Esophagus squamous epithelium (tissue), 5 donors: ENCODE measurements at regions not wholly inside any gene's neighbourhood (a gene's known extent, or its start where the extent isn't known, plus 50 kb on each side); places are given as distances from the start of the nearest gene placed in this dataset.
"Not testable (repeated sequence)": the region's sequence is repeated elsewhere in the genome, so short reads cannot be mapped to it uniquely, and the experiment has no call there.

ENCODE experiments used
- DNase-seq: peaks from one replicate; lab custom pipeline; 2025; lab: John Stamatoyannopoulos, UW
- H3K27ac ChIP-seq, 4 donors: fragments of 200-600 bp; sonication (generic); one replicate each; pipeline ENCODE4 v1.5.1; 2016 to 2019; ENCODE audit warnings: mild to moderate bottlenecking in 1 of 4
- H3K27me3 ChIP-seq, 4 donors: fragments of 200-600 bp; sonication (generic); 1 replicate in 3 of 4; 2 replicates in 1 of 4; pipeline versions ENCODE4 v1.5.1 to v1.6.0; 2017 to 2021; ENCODE audit warnings: antibody characterized with exemption in 1 of 4
- H3K36me3 ChIP-seq, 3 donors: fragments of 200-600 bp; sonication (generic); one replicate each; pipeline ENCODE4 v1.5.1; 2016 to 2019
- H3K4me1 ChIP-seq, 3 donors: fragments of 200-600 bp; sonication (generic); one replicate each; pipeline ENCODE4 v1.5.1; 2017 to 2019
- H3K4me3 ChIP-seq, 4 donors: fragments of 200-600 bp; sonication (generic); 1 replicate in 3 of 4; 2 replicates in 1 of 4; pipeline ENCODE4 v1.5.1; 2016 to 2019; ENCODE audit warnings: mild to moderate bottlenecking in 2 of 4, moderate library complexity in 1 of 4
- H3K9me3 ChIP-seq, 3 donors: fragments of 200-600 bp; sonication (generic); one replicate each; pipeline ENCODE4 v1.5.1; 2016 to 2019
- POLR2A ChIP-seq, 4 donors: fragments of 450-650 bp; IDR thresholded peaks; one replicate each; pipeline ENCODE4 v1.6.1; 2017; ENCODE audit warnings: antibody characterized with exemption in 4 of 4, mild to moderate bottlenecking in 4 of 4, moderate library complexity in 3 of 4
- WGBS, 2 donors: methylation state at CpG; one replicate each; pipeline ENCODE4 v1.1.5; 2018; 5-methylcytosine and 5-hydroxymethylcytosine counted together
- intact Hi-C: fragments of 100-400 bp; cut with DNase I; formaldehyde crosslinking; loops from one replicate; pipeline ENCODE4 v1.15.0; 2022
- TF ChIP-seq, protein P1 (sequence below), 6 experiments: fragments of 450-650 bp in 4 of 6; fragments of 200-600 bp in 2 of 6; sonication (generic) in 2 of 6; IDR thresholded peaks; one replicate each; pipeline ENCODE4 v1.5.1; 2016 to 2019; ENCODE audit warnings: antibody characterized with exemption in 6 of 6, mild to moderate bottlenecking in 4 of 6, moderate library complexity in 4 of 6
- donor health status: DM: yes; HTN: yes; CAD: no.

DNA sequence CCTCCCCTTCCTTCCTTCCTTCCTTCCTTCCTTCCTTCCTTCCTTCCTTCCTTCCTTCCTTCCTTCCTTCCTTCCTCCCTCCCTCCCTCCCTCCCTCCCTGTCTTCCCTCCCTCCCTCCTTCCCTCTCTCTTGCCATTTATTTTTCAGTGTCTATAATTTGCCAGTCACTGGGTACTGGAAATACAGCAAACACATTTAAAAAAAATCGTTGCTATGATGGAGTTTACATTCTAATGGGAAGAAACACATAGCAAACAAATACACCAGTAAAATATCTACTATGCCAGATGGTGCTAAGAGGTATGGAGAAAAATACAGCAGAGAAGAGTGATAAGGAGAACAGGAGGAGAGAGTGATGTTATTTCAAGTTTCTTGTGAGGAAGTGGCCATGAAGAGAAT is 309.5 kb downstream of the CTH start:
- Histone ChIP-seq H3K9me3 (no peaks in the 10 kb centered on the region), H3K27ac (no peak overlapping the region), H3K4me3 (no peak overlapping the region), H3K4me1 (peaks cover 0 to 7% (median 0%) of the 10 kb centered on the region in 3 donors), H3K36me3 (no peaks in the 10 kb centered on the region), H3K27me3 (no peaks in the 10 kb centered on the region)
- no peak for DNase-seq
- WGBS, 2 donors = 44 to 63% methylated on average over 1 of the region's 1 CpG
- intact Hi-C loops = no loop called here
- TF ChIP-seq, protein P1, sequence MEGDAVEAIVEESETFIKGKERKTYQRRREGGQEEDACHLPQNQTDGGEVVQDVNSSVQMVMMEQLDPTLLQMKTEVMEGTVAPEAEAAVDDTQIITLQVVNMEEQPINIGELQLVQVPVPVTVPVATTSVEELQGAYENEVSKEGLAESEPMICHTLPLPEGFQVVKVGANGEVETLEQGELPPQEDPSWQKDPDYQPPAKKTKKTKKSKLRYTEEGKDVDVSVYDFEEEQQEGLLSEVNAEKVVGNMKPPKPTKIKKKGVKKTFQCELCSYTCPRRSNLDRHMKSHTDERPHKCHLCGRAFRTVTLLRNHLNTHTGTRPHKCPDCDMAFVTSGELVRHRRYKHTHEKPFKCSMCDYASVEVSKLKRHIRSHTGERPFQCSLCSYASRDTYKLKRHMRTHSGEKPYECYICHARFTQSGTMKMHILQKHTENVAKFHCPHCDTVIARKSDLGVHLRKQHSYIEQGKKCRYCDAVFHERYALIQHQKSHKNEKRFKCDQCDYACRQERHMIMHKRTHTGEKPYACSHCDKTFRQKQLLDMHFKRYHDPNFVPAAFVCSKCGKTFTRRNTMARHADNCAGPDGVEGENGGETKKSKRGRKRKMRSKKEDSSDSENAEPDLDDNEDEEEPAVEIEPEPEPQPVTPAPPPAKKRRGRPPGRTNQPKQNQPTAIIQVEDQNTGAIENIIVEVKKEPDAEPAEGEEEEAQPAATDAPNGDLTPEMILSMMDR (IDR thresholded peaks at IDR 0.05) = no peak
- no peak for TF ChIP-seq POLR2A (IDR thresholded peaks at IDR 0.05)

DNA sequence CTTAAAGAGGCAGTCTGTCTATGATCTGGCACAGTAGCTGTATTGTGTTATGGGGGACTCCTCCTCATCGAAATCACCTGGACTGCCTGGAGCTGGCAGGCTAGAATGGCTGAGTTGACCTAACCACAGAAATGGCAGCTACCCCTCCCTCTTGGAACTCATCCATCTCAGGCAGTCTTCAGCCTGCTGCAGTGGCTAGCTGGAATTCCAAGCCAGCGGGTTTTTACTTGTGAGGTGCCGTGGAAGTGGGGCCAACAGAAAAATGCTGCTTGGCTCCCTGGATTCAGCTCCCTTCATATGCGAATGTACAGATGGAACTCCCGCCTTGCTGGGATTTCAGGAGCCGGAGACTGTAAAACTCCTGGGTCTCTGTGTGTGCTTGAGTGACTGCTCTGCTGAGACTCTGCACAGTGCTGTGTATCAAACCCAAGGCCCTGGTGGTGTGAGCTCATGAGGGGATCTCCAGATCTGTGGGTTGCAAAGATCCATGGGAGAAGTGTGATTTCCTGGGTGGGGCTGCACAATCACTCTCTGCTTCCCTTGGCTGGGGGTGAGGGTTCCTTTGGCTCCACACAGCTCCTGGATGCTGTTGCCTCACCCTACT is 316.9 kb downstream of the CTH start:
- 88% methylated on average over 3 of the region's 6 CpGs; no CpG with 5 or more reads in 1 of the 2 donors for WGBS, 2 donors
- TF ChIP-seq, protein P1 (IDR thresholded peaks at IDR 0.05) = no peak
- TF ChIP-seq POLR2A (IDR thresholded peaks at IDR 0.05) = no peak
- no peak overlapping the region for H3K27ac ChIP-seq

DNA sequence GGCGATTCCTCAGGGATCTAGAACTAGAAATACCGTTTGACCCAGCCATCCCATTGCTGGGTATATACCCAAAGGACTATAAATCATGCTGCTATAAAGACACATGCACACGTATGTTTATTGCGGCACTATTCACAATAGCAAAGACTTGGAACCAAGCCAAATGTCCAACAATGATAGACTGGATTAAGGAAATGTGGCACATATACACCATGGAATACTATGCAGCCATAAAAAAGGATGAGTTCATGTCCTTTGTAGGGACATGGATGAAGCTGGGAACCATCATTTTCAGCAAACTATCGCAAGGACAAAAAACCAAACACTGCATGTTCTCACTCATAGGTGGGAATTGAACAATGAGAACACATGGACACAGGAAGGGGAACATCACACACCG is 311.1 kb downstream of the PTGER3 start:
- H3K27me3 ChIP-seq, DNase-seq, intact Hi-C loops, H3K27ac ChIP-seq, H3K4me1 ChIP-seq, H3K9me3 ChIP-seq, H3K36me3 ChIP-seq, H3K4me3 ChIP-seq: not testable (repeated sequence)
- WGBS, 2 donors = 62 to 97% methylated on average over 3 to 5 of the region's 6 CpGs

More for the DNA sequence above, 316.9 kb downstream of the CTH start:
- Histone ChIP-seq H3K9me3 (peaks cover 0 to 15% (median 0%) of the 10 kb centered on the region in 3 donors), H3K4me1 (no peaks in the 10 kb centered on the region), H3K4me3 (no peak overlapping the region), H3K36me3 (no peaks in the 10 kb centered on the region), H3K27me3 (no peaks in the 10 kb centered on the region)
- DNase-seq = no peak
- intact Hi-C loops = no loop called here

DNA sequence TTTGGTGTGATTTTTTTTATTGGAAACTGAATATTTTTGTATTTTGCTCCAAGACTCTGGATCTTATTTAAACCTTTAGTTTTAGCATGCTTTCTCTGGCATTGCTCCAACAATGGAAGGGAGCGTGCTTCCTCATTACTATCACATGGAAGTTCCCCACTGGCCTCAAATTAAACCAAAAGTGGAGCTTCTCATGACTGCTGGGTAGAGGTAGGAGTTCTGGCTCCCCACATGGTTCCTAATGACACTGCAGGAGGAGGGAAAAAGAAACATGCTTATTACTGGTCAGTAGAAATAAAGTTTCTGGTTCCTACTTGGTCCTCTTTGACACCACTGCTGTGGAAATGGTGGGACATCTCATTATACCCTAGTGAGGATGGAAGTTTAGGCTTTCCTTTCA is 310.5 kb downstream of the PTGER3 start:
- 64 to 73% methylated on average over 1 of the region's 1 CpG for WGBS, 2 donors
- no peak for DNase-seq
- peaks cover 0 to 7% (median 0%) of the 10 kb centered on the region in 3 donors for H3K9me3 ChIP-seq
- H3K4me1 ChIP-seq = no peaks in the 10 kb centered on the region
- H3K27ac ChIP-seq = no peak overlapping the region
- no peak for TF ChIP-seq POLR2A (IDR thresholded peaks at IDR 0.05)
- TF ChIP-seq, protein P1 (IDR thresholded peaks at IDR 0.05) = no peak
- H3K4me3 ChIP-seq = no peak overlapping the region
- intact Hi-C loops = no loop called here
- no peaks in the 10 kb centered on the region for H3K27me3 ChIP-seq
- no peaks in the 10 kb centered on the region for H3K36me3 ChIP-seq

DNA sequence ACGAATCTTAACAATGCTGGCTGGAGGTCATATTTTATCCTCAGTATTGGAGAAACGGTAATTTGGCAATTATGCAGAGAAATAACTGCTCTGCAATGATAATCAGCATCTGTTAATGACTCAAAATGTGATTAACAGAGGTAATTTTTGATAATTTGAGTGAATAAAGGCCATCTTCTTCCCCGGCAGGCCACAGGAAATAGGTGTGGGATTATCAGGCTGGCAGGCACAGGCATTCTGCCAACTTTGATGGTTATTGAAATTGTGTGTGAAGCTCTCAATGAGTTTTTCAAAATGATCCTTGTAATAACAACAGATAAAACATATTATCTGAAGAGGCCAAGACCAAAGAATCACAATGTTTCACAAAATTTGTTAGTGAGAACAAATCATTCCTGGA is 309.0 kb downstream of the PTGER3 start:
- H3K4me1 ChIP-seq = no peaks in the 10 kb centered on the region
- no peaks in the 10 kb centered on the region for H3K27me3 ChIP-seq
- no peaks in the 10 kb centered on the region for H3K36me3 ChIP-seq
- no peak for DNase-seq
- intact Hi-C loops = no loop called here
- no peak overlapping the region for H3K27ac ChIP-seq
- no peak for TF ChIP-seq POLR2A (IDR thresholded peaks at IDR 0.05)
- TF ChIP-seq, protein P1 (IDR thresholded peaks at IDR 0.05) = no peak
- 20 to 29% methylated on average over 3 of the region's 3 CpGs for WGBS, 2 donors
- no peak overlapping the region for H3K4me3 ChIP-seq
- peaks cover 0 to 7% (median 0%) of the 10 kb centered on the region in 3 donors for H3K9me3 ChIP-seq
